ENCODE measurements at regions not wholly inside any gene's neighbourhood (a gene's known extent, or its start where the extent isn't known, plus 50 kb on each side); places are given as distances from the start of the nearest gene placed in this dataset.

- H3K27me3 ChIP-seq, result no peaks in the 10 kb centered on the region
- no peak overlapping the region for H3K27ac ChIP-seq
- H3K36me3 ChIP-seq, result no peaks in the 10 kb centered on the region
- TF ChIP-seq POLR2A (IDR thresholded peaks at IDR 0.05) (no peak), CTCF (IDR thresholded peaks at IDR 0.05) (no peak), POLR2AphosphoS5 (IDR thresholded peaks at IDR 0.05; ENCODE audit: insufficient read depth in 1 of 2, low read depth in 1 of 2) (no peak)
- no peak overlapping the region for H3K4me3 ChIP-seq
- DNase-seq (ENCODE audit: extremely low spot score in 2 of 2), result no peak
- no peaks in the 10 kb centered on the region for H3K9me3 ChIP-seq
- H3K4me1 ChIP-seq, result no peaks in the 10 kb centered on the region
- intact Hi-C loops (cut with DNase I), result no loop called here
Measured at GRCh38 chr1:208374391-208374941, 130.3 kb upstream of the PLXNA2 start.

GRCh38 chr1:208381481-208381880 lies 137.3 kb upstream of the PLXNA2 start:
- intact Hi-C loops (cut with DNase I), result no loop called here
- H3K27ac ChIP-seq, result no peak overlapping the region
- no peaks in the 10 kb centered on the region for H3K27me3 ChIP-seq
- no peaks in the 10 kb centered on the region for H3K9me3 ChIP-seq
- H3K36me3 ChIP-seq, result no peaks in the 10 kb centered on the region
- no peak overlapping the region for H3K4me3 ChIP-seq
- no peak for DNase-seq (ENCODE audit: extremely low spot score in 2 of 2)
- TF ChIP-seq POLR2A (IDR thresholded peaks at IDR 0.05) (no peak), CTCF (IDR thresholded peaks at IDR 0.05) (no peak), POLR2AphosphoS5 (IDR thresholded peaks at IDR 0.05; ENCODE audit: insufficient read depth in 1 of 2, low read depth in 1 of 2) (no peak)
- H3K4me1 ChIP-seq, result no peaks in the 10 kb centered on the region

- Histone ChIP-seq H3K9me3 (no peaks in the 10 kb centered on the region), H3K36me3 (no peaks in the 10 kb centered on the region), H3K27ac (no peak overlapping the region), H3K4me3 (no peak overlapping the region), H3K27me3 (no peaks in the 10 kb centered on the region), H3K4me1 (no peaks in the 10 kb centered on the region)
- intact Hi-C loops (cut with DNase I), result no loop called here
- DNase-seq (ENCODE audit: extremely low spot score in 2 of 2), result no peak
- TF ChIP-seq POLR2A (IDR thresholded peaks at IDR 0.05), result no peak
- no peak for TF ChIP-seq CTCF (IDR thresholded peaks at IDR 0.05)
- TF ChIP-seq POLR2AphosphoS5 (IDR thresholded peaks at IDR 0.05; ENCODE audit: insufficient read depth in 1 of 2, low read depth in 1 of 2), result no peak
Measured at GRCh38 chr1:208387908-208388811, 144.0 kb upstream of the PLXNA2 start.

- Histone ChIP-seq H3K4me1 (no peaks in the 10 kb centered on the region), H3K4me3 (no peak overlapping the region), H3K27ac (no peak overlapping the region), H3K36me3 (no peaks in the 10 kb centered on the region), H3K27me3 (no peaks in the 10 kb centered on the region), H3K9me3 (no peaks in the 10 kb centered on the region)
- intact Hi-C loops (cut with DNase I), result no loop called here
- DNase-seq (ENCODE audit: extremely low spot score in 2 of 2), result no peak
- no peak for TF ChIP-seq POLR2A (IDR thresholded peaks at IDR 0.05)
Measured at GRCh38 chr1:208393416-208393815, 149.2 kb upstream of the PLXNA2 start.

- Histone ChIP-seq H3K4me1 (no peaks in the 10 kb centered on the region), H3K9me3 (no peaks in the 10 kb centered on the region), H3K27ac (no peak overlapping the region), H3K36me3 (no peaks in the 10 kb centered on the region), H3K27me3 (no peaks in the 10 kb centered on the region), H3K4me3 (no peak overlapping the region)
- TF ChIP-seq CTCF (IDR thresholded peaks at IDR 0.05), result no peak
- TF ChIP-seq POLR2AphosphoS5 (IDR thresholded peaks at IDR 0.05; ENCODE audit: insufficient read depth in 1 of 2, low read depth in 1 of 2), result no peak
- no peak for TF ChIP-seq POLR2A (IDR thresholded peaks at IDR 0.05)
- intact Hi-C loops (cut with DNase I), result no loop called here
- no peak for DNase-seq (ENCODE audit: extremely low spot score in 2 of 2)
Measured at GRCh38 chr1:208393826-208394225, 149.6 kb upstream of the PLXNA2 start.
